A673 (cell line): ENCODE measurements at regions not wholly inside any gene's neighbourhood (a gene's known extent, or its start where the extent isn't known, plus 50 kb on each side); places are given as distances from the start of the nearest gene placed in this dataset.

Source experiments
- CTCF ChIP-seq: fragments of 300-800, 200-600 bp; sonication (generic); conservative IDR thresholded peaks from 2 replicates; pipeline ENCODE4 v1.5.1; 2017; ENCODE audit warnings: low read depth, mild to moderate bottlenecking, antibody characterized with exemption, low read length, moderate library complexity, mixed read lengths
- EZH2 ChIP-seq: fragments of 200-600 bp; sonication (generic); IDR thresholded peaks from 2 replicates; pipeline ENCODE4 v1.6.1; 2017; ENCODE audit warnings: borderline replicate concordance, low read depth, mild to moderate bottlenecking, mixed read lengths, antibody characterized with exemption, low read length; ENCODE audit not compliant: poor library complexity, severe bottlenecking

- TF ChIP-seq CTCF (no peak), EZH2 (no peak)
Measured at GRCh38 chr6:44022296-44022661, 105.0 kb downstream of the MRPL14 start.
